Activated gamma-delta T cell (primary cell): ENCODE measurements at regions not wholly inside any gene's neighbourhood (a gene's known extent, or its start where the extent isn't known, plus 50 kb on each side); places are given as distances from the start of the nearest gene placed in this dataset.

Experiments used
- DNase-seq: peaks from one replicate; lab custom pipeline; 2025; lab: John Stamatoyannopoulos, UW

DNA sequence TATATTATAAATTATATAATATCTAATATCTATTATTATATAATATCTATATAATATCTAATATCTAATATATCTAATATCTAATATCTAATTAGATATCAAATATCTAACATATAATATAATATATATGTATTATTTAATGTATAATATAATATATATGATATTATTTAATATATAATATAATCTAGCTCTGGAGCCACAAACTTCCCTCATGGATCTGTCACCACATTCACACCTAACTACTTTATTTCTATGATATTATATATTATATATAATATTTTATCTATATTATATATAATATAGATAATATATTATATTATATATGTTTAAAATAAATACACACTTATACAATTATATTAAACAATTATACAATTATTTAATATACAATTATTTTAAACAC lies 667.5 kb downstream of the KCTD8 start:
- no peak for DNase-seq

- no peak for DNase-seq
Observed at GRCh38 chr4:43782391-43782790, 666.2 kb downstream of the KCTD8 start.

- no peak for DNase-seq
Observed at GRCh38 chr4:43816116-43816515, 632.5 kb downstream of the KCTD8 start.

- DNase-seq: no peak
Observed at GRCh38 chr4:43822621-43823020, 626.0 kb downstream of the KCTD8 start.

DNA sequence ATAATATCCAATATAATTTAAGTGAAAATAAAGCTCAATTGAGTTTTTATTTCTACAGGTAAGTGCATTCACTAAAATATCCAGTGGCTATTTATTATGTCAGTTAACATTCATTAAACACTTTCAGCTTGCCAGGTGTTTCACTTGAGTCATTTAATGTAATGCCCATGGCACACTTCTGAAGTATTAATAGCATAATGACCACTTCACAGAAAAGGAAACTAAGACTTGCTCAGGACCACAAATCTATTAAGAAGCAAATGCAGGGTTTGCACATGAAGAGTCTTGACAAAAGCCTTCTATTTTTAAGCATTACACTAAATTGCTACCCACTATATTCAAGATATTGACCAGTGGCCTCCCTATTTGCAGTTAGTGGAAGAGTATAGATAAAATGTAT lies 612.7 kb downstream of the KCTD8 start:
- no peak for DNase-seq

- DNase-seq: no peak
Observed at GRCh38 chr4:43837171-43837570, 611.4 kb downstream of the KCTD8 start.

DNA sequence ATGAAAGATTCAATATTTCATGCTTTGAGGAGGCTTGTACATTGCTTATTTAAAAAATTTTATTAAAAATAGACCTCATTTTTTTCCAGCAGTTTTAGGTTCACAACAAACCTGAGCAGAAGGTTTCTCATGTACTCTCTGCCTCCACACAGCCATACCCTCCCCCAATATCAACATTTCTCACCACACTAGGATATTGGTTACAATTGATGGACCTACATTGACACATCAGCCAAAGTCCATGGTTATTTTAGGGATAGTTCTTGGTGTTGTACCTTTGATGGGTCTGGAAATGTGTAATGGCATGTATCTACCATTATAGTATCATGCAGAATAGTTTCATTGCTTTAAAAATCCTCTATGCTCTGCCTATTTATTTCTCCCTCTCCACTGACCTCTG lies 611.0 kb downstream of the KCTD8 start:
- no peak for DNase-seq

GRCh38 chr4:43842594-43842993 lies 606.0 kb downstream of the KCTD8 start:
- DNase-seq: no peak

DNA sequence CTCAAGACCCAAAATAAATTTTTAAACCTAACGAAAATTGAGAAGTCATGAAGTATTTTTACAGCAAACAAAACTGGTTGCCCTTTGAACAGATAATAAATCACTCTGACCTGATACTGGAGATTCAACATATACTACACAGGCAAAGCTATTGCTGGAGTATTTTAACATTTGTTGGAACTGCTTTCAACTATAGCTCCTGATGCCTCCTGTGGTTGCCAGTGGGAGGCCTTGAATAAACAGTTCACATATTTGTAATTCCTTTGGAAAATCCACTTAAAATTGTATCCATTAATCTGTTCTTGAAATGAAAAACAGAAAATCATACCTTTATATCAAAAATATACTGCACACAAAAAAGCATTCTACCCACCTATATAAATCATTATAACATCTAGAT lies 605.1 kb downstream of the KCTD8 start:
- DNase-seq: no peak

DNA sequence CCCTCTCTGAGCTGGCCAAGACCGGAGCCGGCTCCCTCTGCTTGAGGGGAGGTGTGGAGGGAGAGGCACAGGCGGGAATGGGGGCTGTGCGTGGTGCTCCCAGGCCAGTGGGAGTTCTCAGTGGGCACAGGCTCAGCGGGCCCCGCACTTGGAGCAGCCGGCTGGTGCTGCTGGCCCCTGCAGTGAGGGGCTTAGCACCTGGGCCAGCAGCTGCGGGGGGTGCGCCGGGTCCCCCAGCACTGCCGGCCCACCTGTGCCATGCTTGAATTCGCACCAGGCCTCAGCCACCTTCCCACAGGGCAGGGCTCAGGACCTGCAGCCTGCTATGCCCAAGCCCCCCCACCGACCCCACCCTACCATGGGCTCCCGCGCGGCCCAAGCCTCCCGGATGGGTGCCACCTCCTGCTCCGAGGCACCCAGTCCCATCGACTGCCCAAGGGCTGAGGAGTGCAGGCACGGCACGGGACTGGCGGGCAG lies 602.5 kb downstream of the KCTD8 start:
- DNase-seq: peak; percentile 7

DNA sequence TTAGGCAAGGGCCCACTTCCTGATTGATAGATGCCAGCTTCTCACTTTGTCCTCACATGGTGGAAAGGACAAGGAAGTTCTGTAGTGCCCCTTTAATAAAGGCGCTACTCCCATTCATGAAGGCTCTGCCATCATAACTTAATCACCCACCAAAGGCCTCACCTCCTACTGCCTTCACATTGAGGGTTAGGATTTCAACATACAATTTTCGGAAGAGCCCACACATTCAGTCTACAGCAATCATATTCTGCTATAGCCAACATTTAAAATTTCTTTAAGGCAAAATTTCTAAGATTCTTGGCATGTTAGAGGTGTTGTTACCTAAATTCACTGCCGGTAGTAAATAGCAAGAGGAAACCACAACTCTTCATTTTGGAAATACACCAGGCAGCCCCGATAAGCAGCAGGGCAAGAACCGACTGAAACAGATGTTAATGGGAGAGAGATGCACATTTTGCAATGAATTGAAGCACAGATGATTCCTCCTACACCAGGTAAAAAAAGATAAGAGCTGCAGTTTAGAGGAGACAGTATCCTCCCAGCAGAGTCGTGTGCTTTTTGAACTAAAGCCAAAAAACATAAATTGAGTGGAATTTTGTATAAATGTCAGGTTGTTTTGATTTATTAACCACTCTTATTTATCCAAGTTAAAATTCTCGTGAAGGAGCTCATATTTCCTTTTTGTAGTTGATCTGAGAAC lies 594.9 kb downstream of the KCTD8 start:
- DNase-seq: no peak

DNA sequence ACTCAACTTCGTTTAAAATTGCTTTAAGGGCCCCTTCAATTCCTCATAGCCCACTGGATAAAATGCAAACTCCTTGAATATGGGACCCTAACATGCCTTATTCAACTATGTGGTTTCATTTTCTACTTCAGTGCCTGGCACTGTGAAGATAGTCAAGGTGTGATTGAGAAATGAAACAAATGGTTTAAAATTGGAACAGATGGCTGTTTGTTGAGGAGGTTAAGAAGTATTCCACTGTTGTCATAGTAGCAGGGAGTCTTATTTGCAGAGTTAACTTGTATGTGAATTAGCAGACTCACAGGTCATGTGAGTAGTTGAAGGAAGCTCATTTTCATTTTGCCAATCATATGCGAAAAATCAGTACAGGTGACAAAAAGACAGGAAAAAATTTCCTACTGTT lies 593.3 kb downstream of the KCTD8 start:
- no peak for DNase-seq

GRCh38 chr4:43864616-43865146 lies 583.9 kb downstream of the KCTD8 start:
- no peak for DNase-seq

GRCh38 chr4:43867908-43868307 lies 580.7 kb downstream of the KCTD8 start:
- DNase-seq: no peak

DNA sequence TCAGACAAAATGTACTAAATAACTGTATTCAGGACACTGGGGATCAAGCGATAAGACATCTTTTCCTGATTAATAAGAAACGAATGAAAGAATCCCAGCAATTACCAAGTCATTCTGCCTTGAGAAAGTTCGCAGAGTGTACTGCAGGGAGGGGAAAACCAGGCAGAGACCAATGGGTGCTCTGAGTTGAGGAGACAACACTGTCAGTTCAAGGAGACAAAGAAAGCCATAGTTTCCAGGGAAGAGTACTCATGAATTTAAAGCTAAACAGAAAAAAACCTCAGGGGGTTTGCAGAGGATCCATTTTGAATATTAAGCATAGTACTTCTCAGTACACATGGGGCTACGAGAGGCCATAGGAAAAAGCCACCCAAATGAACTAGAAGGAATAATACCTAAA lies 573.0 kb downstream of the KCTD8 start:
- DNase-seq: no peak

DNA sequence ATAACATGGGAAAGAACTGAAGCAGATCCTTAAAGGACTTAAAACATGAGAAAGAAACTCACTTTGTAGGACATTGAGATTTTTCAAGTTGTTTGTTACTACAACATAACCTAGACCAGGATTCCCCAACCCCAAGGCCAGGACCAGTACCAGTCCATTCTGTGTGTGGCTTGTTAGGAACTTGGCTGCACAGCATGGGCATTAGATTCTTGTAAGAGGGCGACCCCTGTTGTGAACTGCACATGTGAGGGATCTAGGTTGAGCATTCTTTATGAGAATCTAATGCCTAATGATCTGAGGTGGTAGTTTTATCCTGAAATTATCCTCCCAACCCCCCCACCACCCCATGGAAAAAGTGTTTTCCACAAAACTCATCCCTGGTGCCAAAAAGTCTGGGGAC lies 566.1 kb downstream of the KCTD8 start:
- no peak for DNase-seq

- no peak for DNase-seq
Observed at GRCh38 chr4:43886196-43886595, 562.4 kb downstream of the KCTD8 start.

GRCh38 chr4:43898836-43899235 lies 549.8 kb downstream of the KCTD8 start:
- DNase-seq: no peak

- no peak for DNase-seq
Observed at GRCh38 chr4:43903456-43903855, 545.2 kb downstream of the KCTD8 start.

GRCh38 chr4:43918377-43918776 lies 530.2 kb downstream of the KCTD8 start:
- DNase-seq: no peak

GRCh38 chr4:43932448-43932847 lies 516.2 kb downstream of the KCTD8 start:
- no peak for DNase-seq

- DNase-seq: no peak
Observed at GRCh38 chr4:43943998-43944397, 504.6 kb downstream of the KCTD8 start.

DNA sequence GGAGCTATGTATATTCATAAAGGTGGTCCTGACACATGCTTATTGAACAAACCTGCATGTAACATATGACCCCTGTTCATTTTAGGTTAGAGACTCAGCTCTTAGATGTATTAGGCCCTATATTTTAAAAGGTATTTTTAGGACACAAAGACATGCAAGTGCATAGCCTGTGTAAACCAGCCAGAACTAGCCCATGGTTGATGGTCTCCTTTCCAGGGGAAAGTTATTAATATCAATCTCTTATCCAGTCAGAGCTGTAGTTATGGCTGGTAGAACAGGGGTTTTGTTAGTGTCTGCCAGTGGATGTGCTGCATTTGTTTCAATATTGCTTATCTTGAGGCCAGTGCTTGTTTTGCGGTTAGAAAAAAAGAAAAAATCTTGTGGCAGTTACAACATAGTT lies 488.6 kb downstream of the KCTD8 start:
- no peak for DNase-seq

DNA sequence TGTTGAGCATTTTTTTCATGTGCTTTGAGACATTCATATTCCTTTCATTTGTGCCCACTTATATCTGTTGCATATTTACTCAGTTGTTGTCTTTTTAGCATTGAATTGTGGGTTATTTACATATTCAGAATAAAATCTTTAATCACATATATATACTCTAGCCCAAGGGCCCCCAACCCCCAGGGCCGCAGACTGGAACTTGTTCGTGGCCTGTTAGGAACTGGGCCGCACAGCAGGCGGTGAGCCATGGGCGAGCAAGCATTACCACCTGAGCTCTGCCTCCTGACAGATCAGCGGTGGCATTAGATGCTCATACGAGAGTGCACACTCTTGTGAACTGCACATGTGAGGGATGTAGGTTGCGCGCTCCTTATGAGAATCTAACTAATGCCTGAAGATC lies 480.6 kb downstream of the KCTD8 start:
- no peak for DNase-seq
